Astrocyte (in vitro differentiated cells and primary cell): ENCODE measurements at regions not wholly inside any gene's neighbourhood (a gene's known extent, or its start where the extent isn't known, plus 50 kb on each side); places are given as distances from the start of the nearest gene placed in this dataset.

Source experiments
- CTCF ChIP-seq: IDR thresholded peaks from 2 replicates; pipeline ENCODE4 v1.5.1; 2011; ENCODE audit warnings: low read depth, mild to moderate bottlenecking, inconsistent platforms, low read length, moderate library complexity; ENCODE audit not compliant: insufficient read depth
- EZH2 ChIP-seq: IDR thresholded peaks from 2 replicates; pipeline ENCODE4 v1.6.1; 2012; ENCODE audit warnings: mild to moderate bottlenecking, low read length, inconsistent platforms; ENCODE audit not compliant: insufficient read depth

GRCh38 chr12:125549836-125550235, 484.6 kb downstream of the AACS start:
- TF ChIP-seq CTCF = peak; percentile 19
- no peak for TF ChIP-seq EZH2
